ENCODE measurements at regions not wholly inside any gene's neighbourhood (a gene's known extent, or its start where the extent isn't known, plus 50 kb on each side); places are given as distances from the start of the nearest gene placed in this dataset.

DNA sequence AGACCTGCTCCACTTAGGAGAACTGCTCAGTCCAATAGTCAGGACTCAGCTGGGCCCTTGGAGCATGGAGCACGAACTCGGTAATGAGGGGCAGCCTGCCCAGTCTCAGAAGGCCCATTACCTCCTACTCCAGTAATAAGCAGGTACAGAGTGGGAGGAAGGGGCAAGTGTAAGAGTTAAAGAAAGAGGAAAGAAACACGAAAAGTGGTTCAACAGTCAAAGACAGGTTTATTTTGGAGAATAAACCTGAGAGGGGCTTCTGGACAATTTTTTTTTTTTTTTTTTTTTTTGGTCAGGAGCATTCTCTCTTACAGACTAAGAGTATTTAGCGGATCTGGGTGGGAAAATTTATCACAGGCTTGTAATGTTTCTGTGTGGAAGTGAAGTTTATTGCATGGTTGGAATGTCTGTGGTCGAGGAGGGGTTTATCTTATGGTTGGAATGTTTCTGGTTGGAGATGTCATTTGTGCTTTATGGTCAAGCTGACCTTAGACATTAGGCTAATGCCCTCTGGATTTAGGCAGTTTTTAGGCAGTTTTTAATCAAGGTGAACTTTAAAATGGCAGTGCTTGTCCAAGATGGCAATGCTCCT, 340.1 kb downstream of the BCKDHB start:
- TF ChIP-seq, protein P1, sequence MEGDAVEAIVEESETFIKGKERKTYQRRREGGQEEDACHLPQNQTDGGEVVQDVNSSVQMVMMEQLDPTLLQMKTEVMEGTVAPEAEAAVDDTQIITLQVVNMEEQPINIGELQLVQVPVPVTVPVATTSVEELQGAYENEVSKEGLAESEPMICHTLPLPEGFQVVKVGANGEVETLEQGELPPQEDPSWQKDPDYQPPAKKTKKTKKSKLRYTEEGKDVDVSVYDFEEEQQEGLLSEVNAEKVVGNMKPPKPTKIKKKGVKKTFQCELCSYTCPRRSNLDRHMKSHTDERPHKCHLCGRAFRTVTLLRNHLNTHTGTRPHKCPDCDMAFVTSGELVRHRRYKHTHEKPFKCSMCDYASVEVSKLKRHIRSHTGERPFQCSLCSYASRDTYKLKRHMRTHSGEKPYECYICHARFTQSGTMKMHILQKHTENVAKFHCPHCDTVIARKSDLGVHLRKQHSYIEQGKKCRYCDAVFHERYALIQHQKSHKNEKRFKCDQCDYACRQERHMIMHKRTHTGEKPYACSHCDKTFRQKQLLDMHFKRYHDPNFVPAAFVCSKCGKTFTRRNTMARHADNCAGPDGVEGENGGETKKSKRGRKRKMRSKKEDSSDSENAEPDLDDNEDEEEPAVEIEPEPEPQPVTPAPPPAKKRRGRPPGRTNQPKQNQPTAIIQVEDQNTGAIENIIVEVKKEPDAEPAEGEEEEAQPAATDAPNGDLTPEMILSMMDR (IDR thresholded peaks at IDR 0.05), result no peak
- no peak for TF ChIP-seq POLR2AphosphoS5 (IDR thresholded peaks at IDR 0.05; ENCODE audit: insufficient read depth in 1 of 2, low read depth in 1 of 2)
